Adrenal gland (tissue), 5 donors: ENCODE measurements at regions not wholly inside any gene's neighbourhood (a gene's known extent, or its start where the extent isn't known, plus 50 kb on each side); places are given as distances from the start of the nearest gene placed in this dataset.

Experiments
- CTCF ChIP-seq, 6 experiments: fragments of 450-650 bp in 4 of 6; fragments of 200-600 bp in 2 of 6; sonication (generic) in 1 of 6; IDR thresholded peaks; 1 replicate in 5 of 6; 2 replicates in 1 of 6; pipeline versions ENCODE4 v1.5.1 to v1.8.0; 2016 to 2021; ENCODE audit warnings: antibody characterized with exemption in 6 of 6, mild to moderate bottlenecking in 2 of 6, moderate library complexity in 1 of 6
- POLR2A ChIP-seq, 2 donors: fragments of 450-650 bp; IDR thresholded peaks; one replicate each; pipeline ENCODE4 v1.6.1; 2017; ENCODE audit warnings: antibody characterized with exemption in 2 of 2, mild to moderate bottlenecking in 2 of 2, moderate library complexity in 1 of 2
- donor health status: DM: no; HTN: no; CAD: no.

- TF ChIP-seq CTCF (IDR thresholded peaks at IDR 0.05), result no peak
- TF ChIP-seq POLR2A (IDR thresholded peaks at IDR 0.05), result no peak
Observed at GRCh38 chr14:40139657-40140056, 707.4 kb upstream of the FBXO33 start.
